ENCODE measurements at regions not wholly inside any gene's neighbourhood (a gene's known extent, or its start where the extent isn't known, plus 50 kb on each side); places are given as distances from the start of the nearest gene placed in this dataset.

DNA sequence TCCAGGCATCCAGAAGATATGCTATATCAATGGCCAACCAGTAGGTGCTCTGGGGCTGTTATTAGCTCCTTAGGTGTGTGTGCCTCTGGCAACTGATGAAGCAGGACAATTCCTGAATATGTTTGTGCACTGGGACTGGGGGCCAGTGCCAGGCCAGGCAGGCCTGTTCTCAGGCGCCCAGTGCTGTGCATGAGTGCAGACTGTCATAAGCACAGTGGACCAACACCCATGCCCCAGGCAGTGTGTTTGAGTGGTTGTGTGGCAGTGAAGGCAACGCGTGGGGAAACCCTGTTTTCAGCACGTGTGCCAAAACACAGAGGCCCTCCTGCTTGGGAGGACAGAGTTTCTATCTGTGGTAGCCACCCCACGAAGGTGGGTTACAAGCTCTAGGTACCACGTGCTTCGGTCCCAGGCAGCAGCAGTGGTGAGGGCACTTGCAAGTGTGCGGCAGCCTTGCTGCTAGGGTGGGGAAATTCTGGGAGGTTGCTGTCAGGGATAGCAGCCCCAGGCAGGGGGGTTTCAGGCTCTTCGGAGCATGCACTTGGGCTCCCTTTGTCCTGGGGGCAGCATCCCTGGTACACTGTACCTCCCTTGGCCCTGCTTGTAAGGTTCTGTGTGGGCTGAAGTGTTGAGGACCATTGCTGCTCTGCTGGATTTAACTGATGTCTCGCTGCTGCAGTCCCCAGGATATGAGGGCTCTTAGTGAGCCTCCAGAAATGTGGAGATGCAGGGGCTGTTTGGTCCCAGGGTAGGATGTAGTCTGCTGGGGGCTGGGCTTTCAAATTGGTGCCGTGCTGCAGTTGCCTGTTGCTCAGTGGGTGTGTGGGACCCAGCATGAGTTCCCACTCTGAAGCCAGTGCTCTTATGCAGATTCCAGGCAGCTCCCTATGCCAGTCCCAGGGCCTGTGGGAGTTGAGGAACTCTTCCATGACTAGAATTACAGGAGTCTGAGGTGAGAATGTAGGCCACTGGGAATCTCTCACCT is 280.9 kb downstream of the RPRM start:
- no peak overlapping the region for H3K4me3 ChIP-seq (ENCODE audit: low read depth, low read length)
- no peak overlapping the region for H2AFZ ChIP-seq (ENCODE audit: low read length, unreplicated experiment)
- H3K4me1 ChIP-seq (ENCODE audit: control insufficient read depth, insufficient read depth, low read length, unreplicated experiment) = no peaks in the 10 kb centered on the region
- H3K27me3 ChIP-seq (ENCODE audit: insufficient read depth, low read length) = no peaks in the 10 kb centered on the region
- H3K27ac ChIP-seq (ENCODE audit: low read depth, low read length) = no peak overlapping the region
- H3K36me3 ChIP-seq (ENCODE audit: insufficient read depth, low read length) = no peaks in the 10 kb centered on the region
- H3K79me2 ChIP-seq (ENCODE audit: control insufficient read depth, insufficient read depth, low read length, unreplicated experiment) = no peaks in the 10 kb centered on the region

DNA sequence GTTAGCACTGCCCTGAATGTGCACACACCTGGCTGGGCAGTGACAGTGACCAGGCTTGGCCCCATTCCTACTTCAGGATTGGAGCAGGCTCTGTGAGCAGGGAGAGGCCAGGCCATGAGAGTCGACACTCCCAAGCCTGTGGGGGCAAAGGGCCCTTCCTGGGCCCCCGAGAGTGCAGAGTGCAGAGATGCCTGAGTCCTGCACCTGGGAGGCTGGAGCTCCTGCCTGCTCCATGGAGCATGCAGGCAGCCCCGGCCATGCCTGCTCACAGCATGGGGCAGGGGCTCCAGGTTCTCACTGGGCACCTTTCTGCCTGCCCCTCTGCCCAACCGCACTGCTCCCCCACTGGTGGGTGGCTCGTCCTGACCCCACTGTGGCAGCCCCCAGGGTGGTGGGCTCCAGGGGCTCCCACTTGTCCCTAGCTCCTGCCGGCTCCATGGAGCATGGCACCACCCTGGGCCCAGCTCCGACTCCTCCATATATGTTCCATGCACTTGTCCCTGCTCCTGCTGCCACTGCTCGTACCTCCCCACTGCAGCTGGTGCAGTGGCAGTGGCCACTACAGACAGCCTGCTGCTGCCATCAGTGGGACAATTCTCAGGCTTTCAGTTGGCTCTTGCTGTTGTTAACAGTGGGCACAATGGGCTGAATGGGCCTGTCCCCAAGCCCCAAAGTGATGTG is 282.0 kb downstream of the RPRM start:
- Histone ChIP-seq H3K36me3 (ENCODE audit: insufficient read depth, low read length) (no peaks in the 10 kb centered on the region), H3K79me2 (ENCODE audit: control insufficient read depth, insufficient read depth, low read length, unreplicated experiment) (no peaks in the 10 kb centered on the region), H3K27ac (ENCODE audit: low read depth, low read length) (no peak overlapping the region), H3K4me3 (ENCODE audit: low read depth, low read length) (no peak overlapping the region), H3K4me1 (ENCODE audit: control insufficient read depth, insufficient read depth, low read length, unreplicated experiment) (no peaks in the 10 kb centered on the region), H3K27me3 (ENCODE audit: insufficient read depth, low read length) (no peaks in the 10 kb centered on the region), H2AFZ (ENCODE audit: low read length, unreplicated experiment) (no peak overlapping the region)

DNA sequence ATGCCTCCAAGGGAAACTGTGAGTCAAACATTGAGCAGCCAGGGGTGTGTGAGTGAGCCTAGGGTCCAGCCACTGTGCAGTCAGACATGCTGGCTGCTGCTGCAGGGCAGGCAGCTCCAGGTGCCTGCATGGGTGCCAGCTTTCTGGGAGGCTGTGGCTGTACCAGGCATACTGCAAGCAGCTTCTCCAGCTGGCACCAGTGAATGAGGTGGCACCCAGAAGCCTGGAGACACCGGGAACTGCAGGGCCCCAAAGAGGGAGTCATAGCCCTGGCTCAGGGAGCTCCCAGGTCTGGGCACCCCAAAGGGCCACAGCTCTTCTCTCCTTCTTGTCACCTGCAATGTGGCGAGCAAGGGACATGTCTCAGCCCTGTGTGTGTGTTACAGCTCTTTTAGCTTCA is 283.2 kb downstream of the RPRM start:
- H3K27ac ChIP-seq (ENCODE audit: low read depth, low read length) = no peak overlapping the region
- H2AFZ ChIP-seq (ENCODE audit: low read length, unreplicated experiment) = no peak overlapping the region
- H3K27me3 ChIP-seq (ENCODE audit: insufficient read depth, low read length) = no peaks in the 10 kb centered on the region
- H3K4me3 ChIP-seq (ENCODE audit: low read depth, low read length) = no peak overlapping the region
- no peaks in the 10 kb centered on the region for H3K4me1 ChIP-seq (ENCODE audit: control insufficient read depth, insufficient read depth, low read length, unreplicated experiment)
- no peaks in the 10 kb centered on the region for H3K36me3 ChIP-seq (ENCODE audit: insufficient read depth, low read length)
- no peaks in the 10 kb centered on the region for H3K79me2 ChIP-seq (ENCODE audit: control insufficient read depth, insufficient read depth, low read length, unreplicated experiment)

DNA sequence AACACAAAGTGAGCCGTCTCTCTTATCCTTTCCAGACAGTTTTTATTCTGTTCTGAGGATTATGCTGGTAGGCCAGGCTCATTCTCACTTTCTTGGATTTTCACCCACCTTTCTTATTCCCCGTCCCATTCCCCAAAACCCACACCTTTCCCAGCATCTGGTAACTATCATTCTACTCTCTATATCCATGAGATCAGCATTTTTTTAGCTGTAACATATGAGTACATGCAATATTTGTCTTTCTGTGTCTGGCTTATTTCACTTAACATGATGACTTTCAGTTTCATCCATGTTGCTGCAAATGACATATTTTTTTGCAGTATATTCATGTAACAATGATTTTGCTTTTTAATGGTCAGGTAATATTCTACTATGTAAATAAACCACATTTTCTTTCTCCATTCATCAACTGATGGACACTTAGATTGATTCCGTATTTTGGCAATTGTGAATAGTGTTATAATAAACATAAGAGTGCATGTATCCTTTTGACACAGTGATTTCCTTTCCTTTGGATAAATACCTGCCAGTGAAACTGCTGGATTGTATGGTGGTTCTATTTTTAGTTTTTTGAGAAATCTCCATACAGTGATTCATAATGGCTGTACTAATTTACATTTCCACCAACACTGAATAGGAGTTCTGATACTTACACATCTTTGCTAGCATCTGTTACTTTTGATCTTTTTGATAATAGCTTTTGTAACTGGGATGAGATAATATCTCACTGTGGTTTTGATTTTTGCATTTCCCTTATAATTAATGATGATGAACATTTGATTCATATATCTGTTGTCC is 289.3 kb downstream of the RPRM start:
- no peaks in the 10 kb centered on the region for H3K36me3 ChIP-seq (ENCODE audit: insufficient read depth, low read length)
- H3K79me2 ChIP-seq (ENCODE audit: control insufficient read depth, insufficient read depth, low read length, unreplicated experiment) = no peaks in the 10 kb centered on the region
- no peaks in the 10 kb centered on the region for H3K4me1 ChIP-seq (ENCODE audit: control insufficient read depth, insufficient read depth, low read length, unreplicated experiment)
- H3K27me3 ChIP-seq (ENCODE audit: insufficient read depth, low read length) = no peaks in the 10 kb centered on the region
- no peak overlapping the region for H2AFZ ChIP-seq (ENCODE audit: low read length, unreplicated experiment)
- H3K4me3 ChIP-seq (ENCODE audit: low read depth, low read length) = no peak overlapping the region
- H3K27ac ChIP-seq (ENCODE audit: low read depth, low read length) = no peak overlapping the region

DNA sequence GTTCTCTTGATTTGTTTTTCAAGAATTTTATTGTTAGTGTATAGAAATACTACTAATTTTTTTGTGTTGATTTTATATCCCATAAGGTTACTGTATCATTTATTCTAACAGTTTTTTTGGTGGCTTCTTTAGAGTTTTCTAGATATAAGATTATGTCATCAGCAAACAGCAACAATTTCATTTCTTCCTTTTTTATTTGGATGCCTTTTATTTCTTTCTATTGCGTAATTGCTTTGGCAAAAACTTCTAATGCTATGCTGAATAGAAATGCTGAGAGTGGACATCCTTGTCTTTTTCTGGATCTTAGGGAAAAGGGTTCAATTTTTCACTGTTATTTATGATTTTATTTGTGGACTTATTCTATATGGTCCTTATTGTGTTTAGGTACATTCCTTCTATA is 298.8 kb downstream of the RPRM start:
- Histone ChIP-seq H3K27me3 (ENCODE audit: insufficient read depth, low read length) (no peaks in the 10 kb centered on the region), H3K36me3 (ENCODE audit: insufficient read depth, low read length) (no peaks in the 10 kb centered on the region), H3K27ac (ENCODE audit: low read depth, low read length) (no peak overlapping the region), H3K79me2 (ENCODE audit: control insufficient read depth, insufficient read depth, low read length, unreplicated experiment) (no peaks in the 10 kb centered on the region), H2AFZ (ENCODE audit: low read length, unreplicated experiment) (no peak overlapping the region), H3K4me1 (ENCODE audit: control insufficient read depth, insufficient read depth, low read length, unreplicated experiment) (no peaks in the 10 kb centered on the region), H3K4me3 (ENCODE audit: low read depth, low read length) (no peak overlapping the region)

DNA sequence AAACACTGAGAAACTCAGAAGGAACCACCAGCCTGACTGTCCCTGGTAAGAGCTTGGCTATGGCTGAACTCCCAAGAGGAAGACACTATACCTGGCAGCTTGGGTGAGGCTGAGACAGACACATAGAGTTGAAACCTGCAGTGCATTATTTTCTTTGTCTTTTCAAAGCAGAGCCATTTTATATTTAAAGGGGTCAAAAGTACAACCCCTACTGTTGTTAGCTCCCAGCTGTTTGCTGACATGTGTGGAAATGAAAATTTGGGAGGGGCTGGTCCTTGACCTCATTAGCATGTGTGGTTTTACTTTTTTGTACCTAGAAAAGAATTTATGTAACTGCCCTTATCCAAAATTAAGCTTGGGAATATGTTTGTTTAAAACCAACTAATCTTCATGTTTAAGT is 309.0 kb downstream of the RPRM start:
- Histone ChIP-seq H3K27ac (ENCODE audit: low read depth, low read length) (no peak overlapping the region), H3K79me2 (ENCODE audit: control insufficient read depth, insufficient read depth, low read length, unreplicated experiment) (no peaks in the 10 kb centered on the region), H3K36me3 (ENCODE audit: insufficient read depth, low read length) (no peaks in the 10 kb centered on the region), H3K4me1 (ENCODE audit: control insufficient read depth, insufficient read depth, low read length, unreplicated experiment) (no peaks in the 10 kb centered on the region), H3K4me3 (ENCODE audit: low read depth, low read length) (no peak overlapping the region), H2AFZ (ENCODE audit: low read length, unreplicated experiment) (no peak overlapping the region), H3K27me3 (ENCODE audit: insufficient read depth, low read length) (no peaks in the 10 kb centered on the region)

DNA sequence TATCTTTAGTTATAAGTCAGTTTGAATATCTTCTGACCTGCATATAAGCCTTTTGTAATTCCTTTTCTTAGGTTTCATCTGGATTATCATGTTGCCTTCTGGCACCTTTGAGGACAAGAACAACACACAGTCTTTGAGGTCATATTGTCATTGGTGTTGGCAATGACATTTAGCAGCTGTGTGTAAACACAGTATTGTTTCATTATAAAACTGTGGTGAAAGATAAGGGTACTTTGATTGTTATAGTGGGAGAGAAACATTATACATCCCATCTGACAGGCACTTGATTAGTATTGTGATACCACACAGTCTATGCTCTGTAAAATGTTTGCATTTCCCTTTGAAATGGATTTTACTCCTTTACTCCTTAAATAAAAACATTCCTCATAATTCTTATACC is 313.5 kb downstream of the RPRM start:
- Histone ChIP-seq H2AFZ (ENCODE audit: low read length, unreplicated experiment) (no peak overlapping the region), H3K79me2 (ENCODE audit: control insufficient read depth, insufficient read depth, low read length, unreplicated experiment) (no peaks in the 10 kb centered on the region), H3K27ac (ENCODE audit: low read depth, low read length) (no peak overlapping the region), H3K4me1 (ENCODE audit: control insufficient read depth, insufficient read depth, low read length, unreplicated experiment) (no peaks in the 10 kb centered on the region), H3K36me3 (ENCODE audit: insufficient read depth, low read length) (no peaks in the 10 kb centered on the region), H3K4me3 (ENCODE audit: low read depth, low read length) (no peak overlapping the region), H3K27me3 (ENCODE audit: insufficient read depth, low read length) (no peaks in the 10 kb centered on the region)

DNA sequence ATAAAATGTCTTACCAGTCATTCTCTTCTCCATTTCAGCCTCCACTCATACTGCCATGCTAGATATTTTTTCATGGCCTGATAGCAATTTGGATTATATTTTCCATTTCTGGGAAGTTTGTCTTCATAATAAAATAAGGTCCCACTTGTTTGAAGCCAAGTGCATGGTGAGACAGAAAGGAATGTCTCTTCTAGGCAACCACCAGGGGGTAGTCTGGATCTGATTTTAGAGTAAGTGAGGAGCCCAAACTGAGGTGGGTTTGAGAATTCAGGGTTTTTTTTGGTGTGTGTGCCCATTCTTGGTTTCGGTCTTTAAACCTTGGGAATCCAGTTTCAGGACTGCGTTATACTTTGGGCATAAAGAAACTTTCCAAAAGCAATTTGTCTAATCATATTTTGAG is 315.5 kb downstream of the RPRM start:
- Histone ChIP-seq H3K4me3 (ENCODE audit: low read depth, low read length) (no peak overlapping the region), H3K79me2 (ENCODE audit: control insufficient read depth, insufficient read depth, low read length, unreplicated experiment) (no peaks in the 10 kb centered on the region), H3K27ac (ENCODE audit: low read depth, low read length) (no peak overlapping the region), H2AFZ (ENCODE audit: low read length, unreplicated experiment) (no peak overlapping the region), H3K36me3 (ENCODE audit: insufficient read depth, low read length) (no peaks in the 10 kb centered on the region), H3K4me1 (ENCODE audit: control insufficient read depth, insufficient read depth, low read length, unreplicated experiment) (no peaks in the 10 kb centered on the region), H3K27me3 (ENCODE audit: insufficient read depth, low read length) (no peaks in the 10 kb centered on the region)

DNA sequence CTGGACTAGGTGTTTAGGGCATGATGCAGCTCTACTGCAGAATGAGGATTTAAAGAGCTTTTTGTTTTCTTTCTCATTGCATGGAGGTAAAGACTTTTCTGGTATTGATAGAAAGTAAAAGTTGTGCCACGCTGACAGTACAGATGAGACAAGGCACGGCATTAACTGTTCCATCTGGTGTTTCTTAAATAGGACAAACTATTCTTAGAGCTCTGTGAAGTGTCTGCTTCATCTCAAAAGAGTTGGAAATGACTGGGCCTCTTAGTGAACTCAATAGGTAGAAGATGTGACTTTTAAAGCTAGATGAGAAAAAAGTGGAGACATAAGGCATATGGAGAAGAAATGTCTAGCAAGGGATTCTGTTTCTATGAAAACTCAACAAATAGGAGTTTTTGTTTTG is 321.8 kb downstream of the RPRM start:
- Histone ChIP-seq H3K36me3 (ENCODE audit: insufficient read depth, low read length) (no peaks in the 10 kb centered on the region), H3K79me2 (ENCODE audit: control insufficient read depth, insufficient read depth, low read length, unreplicated experiment) (no peaks in the 10 kb centered on the region), H3K4me1 (ENCODE audit: control insufficient read depth, insufficient read depth, low read length, unreplicated experiment) (no peaks in the 10 kb centered on the region), H3K27ac (ENCODE audit: low read depth, low read length) (no peak overlapping the region), H3K27me3 (ENCODE audit: insufficient read depth, low read length) (no peaks in the 10 kb centered on the region), H2AFZ (ENCODE audit: low read length, unreplicated experiment) (no peak overlapping the region), H3K4me3 (ENCODE audit: low read depth, low read length) (no peak overlapping the region)

DNA sequence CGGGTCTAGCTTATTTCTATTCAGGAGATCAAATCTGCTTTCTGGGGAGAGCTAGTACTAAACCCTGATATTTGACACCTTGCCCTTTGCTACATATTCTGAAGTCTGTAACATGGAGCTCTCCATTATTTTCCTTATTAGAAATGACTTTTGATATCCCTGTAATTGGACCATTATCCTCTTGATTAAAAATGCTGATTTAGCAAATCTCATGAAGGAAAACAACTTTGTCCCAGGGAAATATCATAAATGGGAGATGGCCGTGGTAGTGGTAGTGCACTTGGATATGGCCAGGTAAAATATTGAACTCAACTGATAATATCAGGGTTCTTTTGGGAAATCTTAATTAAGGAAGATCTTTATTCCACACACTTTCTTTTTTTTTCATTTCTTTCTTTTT is 326.5 kb downstream of the RPRM start:
- no peaks in the 10 kb centered on the region for H3K79me2 ChIP-seq (ENCODE audit: control insufficient read depth, insufficient read depth, low read length, unreplicated experiment)
- H3K27ac ChIP-seq (ENCODE audit: low read depth, low read length) = no peak overlapping the region
- no peak overlapping the region for H2AFZ ChIP-seq (ENCODE audit: low read length, unreplicated experiment)
- H3K36me3 ChIP-seq (ENCODE audit: insufficient read depth, low read length) = no peaks in the 10 kb centered on the region
- no peaks in the 10 kb centered on the region for H3K4me1 ChIP-seq (ENCODE audit: control insufficient read depth, insufficient read depth, low read length, unreplicated experiment)
- H3K27me3 ChIP-seq (ENCODE audit: insufficient read depth, low read length) = no peaks in the 10 kb centered on the region
- no peak overlapping the region for H3K4me3 ChIP-seq (ENCODE audit: low read depth, low read length)
